ENCODE measurements at regions not wholly inside any gene's neighbourhood (a gene's known extent, or its start where the extent isn't known, plus 50 kb on each side); places are given as distances from the start of the nearest gene placed in this dataset.
"Not testable (repeated sequence)": the region's sequence is repeated elsewhere in the genome, so short reads cannot be mapped to it uniquely, and the experiment has no call there.

DNA sequence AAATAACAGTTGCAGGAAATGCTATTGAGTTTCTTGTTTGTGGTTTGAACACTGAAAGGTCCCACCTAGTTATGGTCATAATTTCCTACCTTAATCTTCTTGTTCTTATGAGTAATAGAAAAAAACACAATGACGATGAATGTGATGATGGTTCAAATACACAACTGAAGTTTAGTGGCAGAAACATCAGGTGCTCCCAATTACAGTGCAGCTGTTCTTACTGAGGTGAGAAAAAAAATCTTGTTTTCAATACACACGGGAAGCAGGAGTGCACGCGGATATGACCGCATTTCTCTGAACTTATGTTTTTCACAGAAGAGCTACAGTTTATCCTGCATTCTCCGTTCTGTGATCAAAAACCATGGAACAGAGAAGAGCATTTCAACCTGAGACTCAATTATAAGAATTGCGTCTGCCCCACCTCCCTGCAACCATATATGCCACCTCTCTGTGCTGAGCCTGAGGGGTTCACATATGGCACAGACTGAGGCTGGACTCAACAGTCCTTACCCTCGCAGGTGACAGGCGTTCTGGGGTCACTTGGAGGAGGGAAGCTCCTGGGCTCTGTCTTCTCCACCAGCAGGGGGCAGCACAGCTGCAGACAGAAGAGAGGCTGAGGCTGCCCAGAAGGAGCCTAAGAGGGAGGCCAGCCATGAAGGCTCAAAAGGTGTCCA is 99.7 kb upstream of the IGLL5 start:
- CTCF ChIA-PET: interaction anchor here (0.5 to 1.0 kb wide), 4 partner anchors 17 to 404 kb away, joined by 3 to 6 read pairs (median 4); no protein-coding TSS in a partner anchor
- no peak for DNase-seq (ENCODE audit: low spot score)
- no peak overlapping the region for H3K27ac ChIP-seq
- peak; percentile 46 for TF ChIP-seq CTCF (conservative IDR thresholded peaks at IDR 0.05; ENCODE audit: low read depth)
- POLR2A ChIA-PET (ENCODE audit: low non-redundant PET): no interaction called here

GRCh38 chr22:22788460-22789037 is 99.1 kb upstream of the IGLL5 start:
- DNase-seq (ENCODE audit: low spot score): no peak
- ChIA-PET POLR2A (ENCODE audit: low non-redundant PET) (no interaction called here), CTCF (interaction anchor here (1.0 kb wide), 1 partner anchor 167 kb away, joined by 6 read pairs; no protein-coding TSS in a partner anchor)
- TF ChIP-seq CTCF (conservative IDR thresholded peaks at IDR 0.05; ENCODE audit: low read depth): no peak
- H3K27ac ChIP-seq: no peak overlapping the region

- no peak for DNase-seq (ENCODE audit: low spot score)
- CTCF ChIA-PET: no interaction called here
- POLR2A ChIA-PET (ENCODE audit: low non-redundant PET): no interaction called here
- H3K27ac ChIP-seq: no peak overlapping the region
- no peak for TF ChIP-seq CTCF (conservative IDR thresholded peaks at IDR 0.05; ENCODE audit: low read depth)
Observed at GRCh38 chr22:22789233-22789921, 98.2 kb upstream of the IGLL5 start.

GRCh38 chr22:22789922-22790845 is 97.4 kb upstream of the IGLL5 start:
- TF ChIP-seq CTCF (conservative IDR thresholded peaks at IDR 0.05; ENCODE audit: low read depth): no peak
- no peak for DNase-seq (ENCODE audit: low spot score)
- POLR2A ChIA-PET (ENCODE audit: low non-redundant PET): no interaction called here
- CTCF ChIA-PET: no interaction called here
- no peak overlapping the region for H3K27ac ChIP-seq

GRCh38 chr22:22791438-22792181 is 96.0 kb upstream of the IGLL5 start:
- no peak overlapping the region for H3K27ac ChIP-seq
- no peak for TF ChIP-seq CTCF (conservative IDR thresholded peaks at IDR 0.05; ENCODE audit: low read depth)
- DNase-seq (ENCODE audit: low spot score): no peak
- ChIA-PET CTCF (no interaction called here), POLR2A (ENCODE audit: low non-redundant PET) (no interaction called here)

- CTCF ChIA-PET: interaction anchor here (0.7 kb wide), 1 partner anchor 90 kb away, joined by 3 read pairs; no protein-coding TSS in a partner anchor
- DNase-seq (ENCODE audit: low spot score); POLR2A ChIA-PET (ENCODE audit: low non-redundant PET); H3K27ac ChIP-seq: not testable (repeated sequence)
Observed at GRCh38 chr22:22792205-22792786, 95.3 kb upstream of the IGLL5 start.

- POLR2A ChIA-PET (ENCODE audit: low non-redundant PET); H3K27ac ChIP-seq; DNase-seq (ENCODE audit: low spot score): not testable (repeated sequence)
- CTCF ChIA-PET: interaction anchor here (0.6 kb wide), 1 partner anchor 31 kb away, joined by 3 read pairs; no protein-coding TSS in a partner anchor
Observed at GRCh38 chr22:22795639-22796038, 92.0 kb upstream of the IGLL5 start.

Data from RWPE1 (cell line).